ENCODE measurements at regions not wholly inside any gene's neighbourhood (a gene's known extent, or its start where the extent isn't known, plus 50 kb on each side); places are given as distances from the start of the nearest gene placed in this dataset.

DNA sequence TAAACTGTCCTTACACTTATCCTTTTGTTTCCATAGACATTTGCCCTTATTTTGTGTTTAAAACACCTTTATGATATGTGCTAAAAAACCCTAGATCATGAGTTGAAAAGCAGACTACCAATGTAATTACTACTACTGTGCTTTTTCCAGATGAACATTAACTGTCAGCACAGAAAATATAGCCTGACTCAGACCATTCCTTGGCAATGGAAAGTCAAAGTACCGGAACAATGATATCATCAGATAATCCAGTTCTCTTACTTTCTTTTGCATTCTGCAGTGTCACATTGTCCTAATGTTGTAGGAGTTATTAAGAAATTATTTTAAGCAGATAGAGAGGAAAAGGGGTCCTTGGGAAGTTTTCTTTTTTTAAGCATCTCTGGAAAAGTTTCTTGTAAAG is 1189.0 kb upstream of the FLRT2 start:
- TF ChIP-seq POLR2AphosphoS5 (IDR thresholded peaks at IDR 0.05; ENCODE audit: borderline replicate concordance, low read depth, low read length) (no peak), EZH2 (IDR thresholded peaks at IDR 0.05) (no peak)
